Islet of Langerhans (tissue), 1 donor: ENCODE measurements at regions not wholly inside any gene's neighbourhood (a gene's known extent, or its start where the extent isn't known, plus 50 kb on each side); places are given as distances from the start of the nearest gene placed in this dataset.

ENCODE experiments used
- FAIRE-seq: peaks from one replicate; lab custom pipeline; 2011; peaks lifted over from hg19 to GRCh38; lab: Jason Lieb, UNC

DNA sequence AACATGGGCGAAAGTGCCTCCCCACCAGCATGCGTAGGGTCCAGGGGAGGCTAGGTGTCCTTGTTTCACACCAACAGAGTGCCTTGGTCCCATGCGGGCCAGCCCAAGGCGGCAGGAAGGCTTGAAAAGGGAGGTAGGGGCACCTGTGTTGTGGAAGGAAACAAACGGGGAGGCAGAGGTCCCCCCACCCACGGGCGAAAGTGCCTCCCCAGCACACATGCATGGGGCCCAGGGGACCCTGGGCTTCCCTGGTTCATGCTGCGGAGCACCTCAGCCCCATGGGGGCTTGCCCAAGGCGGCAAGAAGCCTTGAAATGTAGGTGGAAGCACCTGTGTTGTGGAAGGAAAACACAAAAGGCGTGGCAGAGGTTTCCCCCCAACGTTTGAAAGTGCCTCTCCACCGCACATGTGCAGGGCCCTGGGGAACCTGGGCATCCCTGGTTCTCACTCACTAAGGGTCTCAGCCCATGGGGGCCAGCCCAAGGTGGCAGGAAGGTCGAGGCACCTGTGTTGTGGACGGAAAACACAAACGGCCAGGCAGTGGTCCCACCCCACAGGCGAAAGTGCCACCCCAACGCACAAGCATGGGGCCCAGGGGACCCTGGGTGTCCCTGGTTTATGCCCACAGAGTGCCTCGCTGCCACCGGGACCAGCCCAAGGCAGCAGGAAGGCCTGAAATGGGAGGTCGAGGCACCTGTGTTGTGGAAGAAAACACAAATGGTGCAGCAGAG is 374.7 kb downstream of the ALG10 start:
- no peak for FAIRE-seq

DNA sequence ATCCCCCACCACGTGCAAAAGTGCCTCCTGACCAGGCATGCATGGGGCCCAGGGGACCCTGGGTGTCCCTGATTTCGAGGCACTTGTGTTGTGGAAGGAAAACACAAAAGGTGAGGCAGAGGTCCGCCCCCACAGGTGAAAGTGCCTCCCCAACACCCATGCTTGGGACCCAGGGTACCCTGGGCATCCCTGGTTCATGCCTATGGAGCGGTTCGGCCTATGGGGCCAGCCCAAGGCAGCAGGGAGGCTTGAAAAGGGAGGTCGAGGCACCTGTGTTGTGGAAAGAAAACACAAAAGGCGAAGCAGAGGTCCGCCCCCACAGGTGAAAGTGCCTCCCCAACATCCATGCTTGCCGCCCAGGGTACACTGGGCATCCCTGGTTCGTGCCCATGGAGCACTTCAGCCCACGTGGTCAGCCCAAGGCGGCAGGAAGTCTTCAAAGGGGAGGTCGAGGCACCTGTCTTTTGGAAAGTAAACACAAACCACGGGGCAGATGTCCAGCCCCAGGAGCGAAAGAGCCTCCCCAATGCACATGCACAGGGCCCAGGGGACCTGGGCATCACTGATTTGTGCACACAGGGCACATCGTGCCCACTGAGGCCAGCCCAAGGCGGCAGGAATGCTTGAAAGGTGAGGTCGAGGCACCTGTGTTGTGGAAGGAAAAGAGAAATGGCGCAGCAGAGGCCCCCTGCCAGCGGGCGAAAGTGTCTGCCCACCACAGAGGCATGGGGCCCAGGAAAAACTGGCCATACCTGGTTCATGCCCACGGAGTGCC is 375.5 kb downstream of the ALG10 start:
- FAIRE-seq, result no peak

DNA sequence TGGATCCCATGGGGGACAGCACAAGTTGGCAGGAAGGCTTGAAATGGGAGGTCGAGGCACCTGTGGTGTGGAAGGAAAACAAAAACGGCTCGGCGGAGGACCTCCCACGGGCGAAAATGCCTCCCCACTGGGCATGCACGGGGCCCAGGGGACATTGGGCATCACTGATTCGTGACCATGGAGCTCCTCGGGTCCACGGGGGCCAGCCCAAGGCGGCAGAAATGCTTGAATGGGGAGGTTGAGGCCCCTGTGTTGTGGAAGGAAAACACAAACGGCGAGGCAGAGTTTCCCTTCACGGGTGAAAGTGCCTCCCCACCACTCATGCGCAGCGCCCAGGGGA is 376.0 kb downstream of the ALG10 start:
- FAIRE-seq, result no peak

DNA sequence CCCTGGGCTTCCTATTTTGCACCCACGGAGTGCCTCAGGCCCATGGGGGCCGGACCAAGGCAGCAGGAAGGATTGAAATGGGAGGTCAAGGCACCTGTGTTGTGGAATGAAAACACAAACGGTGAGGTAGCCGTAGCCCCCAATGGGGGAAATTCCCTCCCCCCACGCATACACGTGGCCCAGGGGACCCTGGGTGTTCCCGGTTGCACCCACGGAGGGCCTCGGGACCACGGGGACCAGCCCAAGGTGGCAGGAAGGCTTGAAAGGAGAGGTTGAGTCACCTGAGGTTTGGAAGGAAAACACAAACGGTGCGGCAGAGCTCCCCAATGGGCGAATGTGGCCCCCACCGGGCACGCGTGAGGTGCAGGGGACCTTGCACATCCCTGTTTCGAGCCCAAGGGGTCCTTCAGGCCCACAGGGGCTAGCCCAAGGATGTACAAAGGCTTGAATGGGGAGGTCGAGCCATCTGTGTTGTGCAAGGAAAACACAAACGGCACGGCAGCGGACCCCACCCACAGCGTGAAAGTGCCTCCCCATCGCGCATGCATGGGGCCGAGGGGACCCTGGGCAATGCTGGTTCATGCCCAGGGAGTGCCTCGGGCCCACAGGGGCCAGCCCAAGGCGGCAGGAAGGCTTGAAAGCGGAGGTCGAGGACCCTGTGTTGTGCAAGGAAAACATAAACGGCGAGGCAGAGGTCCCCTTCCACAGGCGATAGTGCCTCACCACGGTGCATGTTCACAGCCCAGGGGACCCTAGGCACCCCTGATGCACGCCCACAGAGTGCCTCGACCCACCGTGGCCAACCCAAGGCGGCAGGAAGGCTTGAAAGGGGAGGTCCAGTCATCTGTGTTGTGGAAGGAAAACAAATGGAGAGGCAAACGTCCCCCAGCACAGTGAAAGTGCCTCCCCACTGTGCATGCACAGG is 376.7 kb downstream of the ALG10 start:
- FAIRE-seq, result no peak

DNA sequence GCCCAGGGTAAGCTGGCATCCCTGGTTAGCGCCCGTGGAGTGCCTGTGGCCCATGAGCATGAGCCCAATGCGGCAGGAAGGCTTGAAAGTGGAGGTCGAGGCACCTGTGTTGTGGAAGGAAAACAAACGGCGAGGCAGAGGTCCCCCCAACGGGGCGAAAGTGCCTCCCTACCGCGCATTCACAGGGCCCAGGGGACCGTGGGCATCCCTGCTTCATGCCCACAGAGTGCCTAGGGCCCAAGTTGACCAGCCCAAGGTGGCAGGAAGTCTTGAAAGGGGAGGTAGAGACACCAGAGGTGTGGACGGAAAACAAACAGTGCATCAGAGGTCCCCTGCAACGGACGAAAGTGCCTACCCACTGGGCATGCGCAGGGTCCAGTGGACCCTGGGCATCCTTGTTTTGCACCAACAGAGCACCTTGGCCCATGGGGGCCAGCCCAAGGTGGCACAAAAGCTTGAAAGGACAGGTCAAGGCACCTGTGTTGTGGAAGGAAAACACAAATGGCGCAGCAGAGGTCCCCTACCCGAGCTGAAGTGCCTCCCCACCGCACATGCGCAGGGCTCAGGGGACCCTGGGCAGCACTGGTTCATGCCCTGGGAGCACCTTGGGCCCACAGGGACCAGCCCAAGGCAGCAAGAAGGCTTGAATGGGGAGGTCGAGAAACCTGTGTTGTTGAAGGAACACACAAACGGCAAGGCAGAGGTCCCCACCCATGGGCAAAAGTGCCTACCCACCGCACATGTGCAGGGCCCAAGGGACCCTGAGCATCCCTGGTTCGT is 377.5 kb downstream of the ALG10 start:
- no peak for FAIRE-seq

DNA sequence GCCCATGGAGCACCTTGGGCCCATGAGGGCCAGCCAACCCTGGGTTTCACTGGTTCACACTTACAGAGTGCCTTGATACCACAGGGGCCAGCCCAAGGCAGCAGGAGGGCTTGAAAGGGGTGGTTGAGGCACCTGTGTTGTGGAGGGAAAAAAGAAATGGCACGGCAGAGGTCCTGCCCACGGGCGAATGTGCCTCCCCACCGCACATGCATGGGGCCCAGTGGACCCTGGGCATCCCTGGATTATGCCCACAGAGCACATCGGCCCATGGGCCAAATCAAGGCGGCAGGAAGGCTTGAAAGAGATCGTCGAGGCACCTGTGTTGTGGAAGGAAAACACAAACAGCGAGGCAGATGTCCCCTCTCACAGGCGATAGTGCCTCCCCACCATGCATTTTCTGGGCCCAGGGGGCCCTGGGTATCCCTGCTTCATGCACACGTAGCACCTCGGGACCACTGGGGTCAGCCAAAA is 378.1 kb downstream of the ALG10 start:
- no peak for FAIRE-seq

DNA sequence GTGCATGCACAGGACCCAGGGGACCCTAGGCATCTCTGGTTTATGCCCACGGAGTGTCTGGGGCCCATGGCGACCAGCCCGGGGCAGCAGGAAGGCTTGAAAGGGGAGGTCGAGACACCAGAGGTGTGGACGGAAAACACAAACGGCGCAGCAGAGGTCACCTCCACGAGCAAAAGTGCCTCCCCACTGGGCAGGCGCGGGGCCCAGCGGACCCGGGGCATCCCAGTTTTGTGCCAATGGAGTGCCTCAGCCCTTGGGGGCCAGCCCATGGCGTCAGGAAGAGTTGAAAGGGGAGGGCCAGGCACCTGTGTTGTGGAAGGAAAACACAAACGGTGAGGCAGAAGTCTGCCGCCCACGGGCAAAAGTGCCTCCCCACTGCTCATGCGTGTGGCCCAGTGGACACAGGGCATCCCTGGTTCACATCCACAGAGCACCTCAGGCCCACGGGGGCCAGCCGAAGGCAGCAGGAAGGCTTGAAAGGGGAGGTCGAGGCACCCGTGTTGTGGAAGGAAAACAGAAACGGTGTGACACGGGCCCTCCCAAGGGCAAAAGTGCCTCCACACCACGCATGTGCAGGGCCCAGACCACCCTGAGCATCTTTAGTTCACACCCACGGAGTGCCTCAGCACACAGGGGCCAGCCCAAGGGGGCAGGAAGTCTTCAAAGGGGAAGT is 378.8 kb downstream of the ALG10 start:
- FAIRE-seq, result no peak

DNA sequence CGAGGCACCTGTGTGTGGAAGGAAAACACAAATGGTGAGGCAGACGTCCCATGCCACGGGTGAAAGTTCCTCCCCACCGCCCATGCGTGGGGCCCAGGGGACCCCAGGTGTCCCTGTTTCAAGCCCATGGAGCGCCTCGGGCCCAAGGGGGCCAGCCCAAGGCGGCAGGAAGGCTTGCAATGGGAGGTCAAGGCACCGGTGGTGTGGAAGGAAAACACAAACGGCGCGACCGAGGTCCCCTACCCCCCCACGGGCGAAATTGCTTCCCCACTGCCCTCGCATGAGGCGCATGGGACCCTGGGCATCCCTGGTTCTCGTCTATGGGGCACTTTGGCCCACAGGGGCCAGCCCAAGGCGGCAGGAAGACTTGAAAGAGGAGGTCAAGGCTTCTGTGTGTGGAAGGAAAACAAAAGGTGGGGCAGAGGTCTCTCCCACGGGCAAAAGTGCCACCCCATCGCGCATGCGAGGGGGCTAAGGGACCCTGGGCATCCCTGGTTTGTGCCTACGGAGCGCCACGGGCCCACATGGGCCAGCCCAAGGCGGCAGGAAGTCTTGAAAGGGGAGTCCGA is 379.4 kb downstream of the ALG10 start:
- FAIRE-seq, result no peak

DNA sequence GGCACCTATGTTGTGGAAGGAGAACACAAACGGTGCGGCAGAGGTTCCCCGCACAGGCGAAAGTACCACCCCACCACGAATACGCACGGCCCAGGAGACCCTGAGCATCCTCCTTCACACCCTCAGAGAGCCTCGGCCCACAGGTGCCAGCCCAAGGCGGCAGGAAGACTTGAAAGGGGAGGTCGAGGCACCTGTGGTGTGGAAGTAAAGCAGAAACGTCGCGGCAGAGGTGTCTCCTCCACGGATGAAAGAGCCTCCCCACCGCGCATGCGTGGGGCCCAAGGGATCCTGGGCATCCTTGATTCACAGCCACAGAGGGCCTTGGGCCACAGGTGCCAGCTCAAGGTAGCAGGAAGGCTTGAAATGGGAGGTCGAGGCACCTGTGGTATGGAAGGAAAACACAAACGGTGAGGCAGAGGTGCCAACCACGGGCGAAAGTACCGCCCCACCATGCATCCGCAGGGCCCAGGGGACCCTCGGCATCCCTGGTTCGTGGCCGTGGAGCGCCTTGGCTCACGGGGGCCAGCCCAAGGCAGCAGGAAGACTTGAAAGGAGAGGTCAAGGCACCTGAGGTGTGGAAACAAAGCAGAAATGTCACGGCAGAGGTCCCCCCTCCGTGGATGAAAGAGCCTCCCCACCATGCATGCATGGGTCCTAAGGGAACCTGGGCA is 380.1 kb downstream of the ALG10 start:
- FAIRE-seq, result no peak

DNA sequence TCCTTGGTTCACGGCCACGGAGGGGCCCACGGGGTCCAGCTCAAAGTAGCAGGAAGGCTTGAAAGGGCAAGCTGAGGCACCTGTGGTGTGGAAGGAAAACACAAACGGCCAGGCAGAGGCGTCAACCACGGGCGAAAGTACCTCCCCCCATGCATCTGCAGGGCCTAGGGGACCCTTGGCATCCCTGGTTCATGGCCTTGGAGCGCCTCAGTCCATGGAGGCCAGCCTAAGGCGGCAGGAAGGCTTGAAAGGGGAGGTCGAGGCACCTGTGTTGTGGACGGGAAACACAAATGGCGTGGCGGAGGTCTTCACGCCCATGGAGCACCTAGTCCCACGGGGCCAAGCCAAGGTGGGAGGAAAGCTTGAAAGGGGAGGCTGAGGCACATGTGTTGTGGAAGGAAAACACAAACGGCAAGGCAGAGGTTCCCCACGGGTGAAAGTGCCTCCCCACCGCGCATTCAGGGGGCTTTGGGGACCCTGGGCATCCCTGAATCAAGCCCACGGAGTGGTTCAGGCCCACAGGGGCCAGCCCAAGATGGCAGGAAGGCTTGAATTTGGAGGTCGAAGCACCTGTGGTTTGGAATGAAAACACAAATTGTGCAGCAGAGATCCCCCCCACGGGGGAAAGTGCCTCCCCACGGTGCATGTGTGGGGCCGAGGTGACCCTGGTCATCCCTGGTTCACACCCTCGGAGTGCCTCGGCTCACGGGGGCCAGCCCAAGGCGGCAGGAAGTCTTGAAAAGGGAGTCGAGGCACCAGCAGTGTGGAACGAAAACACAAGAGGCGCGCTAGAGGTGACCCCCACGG is 380.8 kb downstream of the ALG10 start:
- FAIRE-seq, result no peak

DNA sequence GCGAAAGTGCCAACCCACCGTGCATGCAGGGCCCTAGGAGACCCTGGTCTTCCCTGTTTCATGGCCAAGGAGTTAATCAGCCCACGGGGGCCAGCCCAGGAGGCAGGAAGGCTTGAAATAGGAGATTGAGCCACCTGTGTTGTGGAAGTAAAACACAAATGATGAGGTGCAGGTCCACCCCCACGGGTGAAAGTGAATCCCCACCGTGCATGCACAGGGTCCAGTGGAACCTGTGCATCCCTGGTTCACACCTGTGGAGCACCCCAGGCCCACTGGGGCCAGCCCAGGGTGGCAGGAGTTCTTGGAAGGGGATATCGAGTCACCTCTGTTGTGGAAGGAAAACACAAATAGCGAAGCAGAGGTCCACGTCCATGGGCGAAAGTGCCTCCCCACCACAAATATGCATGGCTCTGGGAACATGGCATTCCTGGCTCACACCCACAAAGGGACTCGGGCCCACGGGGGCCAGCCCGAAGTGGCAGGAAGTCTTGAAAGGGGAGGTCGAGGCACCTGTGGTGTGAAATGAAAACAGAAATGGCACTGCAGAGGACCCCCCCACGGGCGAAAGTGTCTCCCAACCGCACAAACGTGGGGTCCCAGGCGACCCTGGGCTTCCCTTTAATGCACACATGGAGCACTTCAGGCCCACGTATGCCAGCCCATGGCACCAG is 381.5 kb downstream of the ALG10 start:
- FAIRE-seq, result no peak

DNA sequence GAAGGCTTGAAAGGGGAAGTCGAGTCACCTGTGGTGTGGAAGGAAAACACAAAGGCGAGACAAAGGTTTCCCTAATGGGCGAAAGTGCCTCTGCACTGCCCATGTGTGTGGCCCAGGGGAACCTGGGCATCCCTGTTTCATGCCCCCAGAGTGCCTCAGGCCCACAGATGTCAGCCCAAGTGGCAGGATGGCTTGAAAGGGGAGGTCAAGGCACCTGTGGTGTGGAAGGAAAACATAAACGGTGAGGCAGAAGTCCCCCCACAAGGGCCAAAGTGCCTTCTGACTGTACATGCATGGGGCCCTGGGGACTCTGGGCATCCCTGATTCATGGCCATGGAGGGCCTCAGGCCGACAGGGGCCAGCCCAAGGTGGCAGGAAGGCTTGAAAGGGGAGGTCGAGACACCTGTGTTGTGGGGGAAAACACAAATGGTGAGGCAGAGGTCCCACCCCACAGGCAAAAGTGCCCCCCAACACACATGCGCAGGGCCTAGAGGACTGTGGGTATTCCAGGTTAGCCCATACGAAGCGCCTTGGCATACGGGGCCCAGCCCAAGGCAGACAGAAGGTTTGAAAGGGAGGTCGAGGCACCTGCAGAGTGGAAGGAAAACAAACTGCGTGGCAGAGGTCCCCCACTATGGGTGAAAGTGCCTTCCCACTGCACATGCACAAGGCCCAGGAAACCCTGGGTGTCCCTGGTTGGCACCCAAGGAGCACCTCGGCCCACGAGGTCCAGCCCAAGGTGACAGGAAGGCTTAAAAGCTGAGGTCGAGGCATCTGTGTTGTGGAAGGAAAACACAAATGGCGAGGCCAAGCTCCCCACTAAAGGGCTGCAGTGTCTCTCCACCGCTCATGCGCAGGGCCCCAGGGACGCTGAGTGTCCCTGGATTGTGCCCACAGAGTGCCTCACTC is 382.3 kb downstream of the ALG10 start:
- FAIRE-seq, result no peak

DNA sequence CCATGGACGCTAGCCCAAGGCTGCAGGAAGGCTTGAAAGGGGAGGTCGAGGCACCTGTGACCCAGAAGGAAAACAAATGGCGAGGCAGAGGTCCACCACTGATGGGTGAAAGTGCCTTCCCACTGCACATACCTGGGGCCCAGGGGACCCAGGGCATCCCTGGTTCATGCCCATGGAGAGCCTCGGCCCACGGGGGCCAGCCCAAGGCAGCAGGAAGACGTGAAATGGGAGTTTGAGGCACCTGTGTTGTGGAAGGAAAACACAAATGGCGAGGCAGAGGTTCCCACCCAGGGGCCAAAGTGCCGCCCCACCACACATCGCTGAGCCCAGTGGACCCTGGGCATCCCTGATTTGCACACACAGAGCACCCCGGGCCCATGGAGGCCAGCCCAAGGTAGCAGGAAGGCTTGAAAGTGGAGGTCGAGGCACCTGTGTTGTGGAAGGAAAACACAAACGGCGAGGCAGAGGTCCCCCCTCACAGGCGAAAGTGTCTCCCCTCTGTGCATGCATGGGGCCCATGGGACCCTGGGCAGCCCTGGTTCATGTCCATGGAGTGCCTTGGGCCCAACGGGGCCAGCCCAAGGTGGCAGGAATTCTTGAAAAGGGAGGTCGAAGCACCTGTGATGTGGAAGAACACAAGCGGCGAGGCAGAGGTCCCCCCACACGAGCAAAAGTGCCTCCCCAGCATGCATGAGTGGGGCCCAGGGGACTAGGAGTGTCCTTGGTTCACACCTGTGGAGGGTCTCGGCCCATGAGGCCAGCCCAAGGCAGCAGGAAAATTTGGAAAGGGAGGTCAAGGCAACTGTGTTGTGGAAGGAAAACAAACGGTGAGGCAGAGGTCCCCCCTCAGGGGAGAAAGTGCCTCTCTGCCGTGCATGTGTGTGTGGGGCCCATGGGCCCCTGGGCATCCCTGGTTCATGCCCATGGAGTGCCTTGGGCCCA is 383.3 kb downstream of the ALG10 start:
- FAIRE-seq, result no peak

DNA sequence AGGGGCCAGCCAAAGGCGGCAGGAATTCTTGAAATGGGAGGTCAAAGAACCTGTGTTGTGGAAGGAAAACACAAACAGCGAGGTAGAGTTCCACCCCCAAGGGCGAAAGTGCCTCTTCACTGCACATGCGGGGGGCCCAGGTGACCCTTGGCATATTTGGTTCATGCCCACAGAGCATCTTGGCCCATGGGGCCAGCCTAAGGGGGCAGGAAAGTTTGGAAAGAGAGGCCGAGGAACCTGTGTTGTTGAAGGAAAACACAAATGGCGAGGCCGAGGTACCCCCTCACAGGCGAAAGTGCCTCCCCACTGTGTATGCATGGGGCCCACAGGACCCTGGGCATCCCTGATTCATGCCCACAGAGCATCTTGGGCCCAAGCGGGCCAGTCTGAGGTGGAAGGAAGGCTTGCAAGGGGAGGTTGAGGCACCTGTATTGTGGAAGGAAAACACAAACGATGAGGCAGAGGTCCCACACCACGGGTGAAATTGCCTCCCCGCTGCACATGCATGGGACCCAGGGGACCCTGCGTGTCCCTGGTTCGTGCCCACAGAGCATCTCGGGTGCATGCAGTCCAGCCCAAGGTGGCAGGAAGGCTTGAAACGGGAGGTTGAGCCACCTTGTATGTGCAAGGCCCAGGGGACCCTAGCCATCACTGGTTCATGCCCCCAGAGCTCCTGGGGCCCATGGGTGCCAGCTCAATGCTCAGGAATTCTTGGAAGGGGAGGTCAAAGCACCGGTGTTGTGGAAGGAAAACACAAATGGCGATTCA is 384.1 kb downstream of the ALG10 start:
- no peak for FAIRE-seq

DNA sequence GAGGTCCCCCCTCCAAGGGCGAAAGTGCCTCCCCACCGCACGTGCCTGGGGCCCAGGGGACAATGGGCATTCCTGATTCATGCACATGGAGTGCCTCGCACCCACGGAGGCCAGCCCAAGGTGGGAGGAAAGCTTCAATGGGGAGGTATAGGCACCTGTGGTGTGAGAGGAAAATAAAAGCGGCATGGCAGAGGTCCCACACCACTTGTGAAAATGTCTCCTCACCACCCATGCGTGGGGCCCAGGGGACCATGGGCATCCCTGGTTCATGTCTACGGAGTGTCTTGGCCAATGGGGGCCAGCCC is 384.7 kb downstream of the ALG10 start:
- FAIRE-seq, result no peak

DNA sequence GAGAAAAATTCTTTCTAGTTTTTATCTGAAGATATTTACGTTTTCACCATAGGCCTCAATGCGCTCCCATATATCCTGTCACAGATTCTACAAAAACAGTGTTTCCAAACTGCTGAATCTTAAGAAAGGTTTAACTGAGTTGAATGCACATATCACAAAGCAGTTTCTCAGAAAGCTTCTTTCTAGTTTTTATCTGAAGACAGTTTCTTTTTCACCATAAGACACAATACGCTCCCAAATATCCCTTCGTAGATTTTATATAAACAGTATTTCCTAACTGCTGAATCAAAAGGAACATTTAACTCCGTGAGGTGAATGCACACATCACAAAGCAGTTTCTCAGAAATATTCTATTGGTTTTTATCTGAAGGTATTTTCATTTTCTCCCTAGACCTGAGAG is 385.5 kb downstream of the ALG10 start:
- FAIRE-seq, result no peak
